ENCODE measurements at regions not wholly inside any gene's neighbourhood (a gene's known extent, or its start where the extent isn't known, plus 50 kb on each side); places are given as distances from the start of the nearest gene placed in this dataset.

GRCh38 chr5:122222580-122222979 lies 89.5 kb upstream of the SNCAIP start:
- no peak for FAIRE-seq
- Histone ChIP-seq H3K36me3 (replicated peaks in 1 of 2; ENCODE audit: control insufficient read depth in 1 of 2, insufficient read depth in 2 of 2, low read length in 2 of 2) (no peaks in the 10 kb centered on the region), H3K9ac (ENCODE audit: insufficient read depth, low read depth, low read length) (no peak overlapping the region), H3K4me2 (ENCODE audit: low read depth, low read length) (no peak overlapping the region), H3K79me2 (ENCODE audit: insufficient read depth, low read length) (no peaks in the 10 kb centered on the region), H3K27ac (ENCODE audit: extremely low read length, insufficient read depth, low read length) (no peak overlapping the region), H4K20me1 (ENCODE audit: insufficient read depth, low read length) (no peaks in the 10 kb centered on the region), H3K4me1 (ENCODE audit: insufficient read depth, low read length) (no peaks in the 10 kb centered on the region), H3K9me3 (ENCODE audit: low read length) (no peaks in the 10 kb centered on the region), H3K4me3 (replicated peaks in 1 of 3; ENCODE audit: insufficient read depth in 1 of 3, low read depth in 2 of 3, low read length in 3 of 3) (no peak overlapping the region), H2AFZ (ENCODE audit: low read length) (no peak overlapping the region), H3K27me3 (ENCODE audit: control insufficient read depth in 1 of 2, insufficient read depth in 2 of 2, low read length in 2 of 2) (no peaks in the 10 kb centered on the region; a peak in 1 of 5 replicates)
- CTCF ChIA-PET (ENCODE audit: low intra/inter-chr PET ratio, low total read pairs): no interaction called here
- 8% methylated on average over 5 of the region's 6 CpGs for WGBS (ENCODE audit: low lambda C conversion rate)
- no TSS peak for BruUV-seq (replicated peaks)
- POLR2A ChIA-PET: no interaction called here
- no peak for TF ChIP-seq MYNN (CRISPR knock-in tag; IDR thresholded peaks at IDR 0.05; ENCODE audit: low read depth)
- in situ Hi-C loops (cut with HindIII; ENCODE audit: extremely low pct_ligation_motif_present, low pct_unique_long_range_greater_than_20kb) (no loop called here), intact Hi-C loops (cut with micrococcal nuclease; ENCODE audit: unreplicated experiment) (no loop called here)
- ATAC-seq: no peak
- no peak for DNase-seq (ENCODE audit: low spot score)

- Histone ChIP-seq H3K9ac (ENCODE audit: insufficient read depth, low read depth, low read length) (no peak overlapping the region), H3K9me3 (ENCODE audit: low read length) (no peaks in the 10 kb centered on the region), H3K27ac (ENCODE audit: extremely low read length, insufficient read depth, low read length) (no peak overlapping the region), H3K27me3 (ENCODE audit: control insufficient read depth in 1 of 2, insufficient read depth in 2 of 2, low read length in 2 of 2) (no peaks in the 10 kb centered on the region; a peak in 1 of 5 replicates), H3K4me2 (ENCODE audit: low read depth, low read length) (no peak overlapping the region), H3K4me1 (ENCODE audit: insufficient read depth, low read length) (no peaks in the 10 kb centered on the region), H3K4me3 (replicated peaks in 1 of 3; ENCODE audit: insufficient read depth in 1 of 3, low read depth in 2 of 3, low read length in 3 of 3) (no peak overlapping the region), H3K79me2 (ENCODE audit: insufficient read depth, low read length) (no peaks in the 10 kb centered on the region), H2AFZ (ENCODE audit: low read length) (no peak overlapping the region), H4K20me1 (ENCODE audit: insufficient read depth, low read length) (no peaks in the 10 kb centered on the region), H3K36me3 (replicated peaks in 1 of 2; ENCODE audit: control insufficient read depth in 1 of 2, insufficient read depth in 2 of 2, low read length in 2 of 2) (no peaks in the 10 kb centered on the region)
- ChIA-PET CTCF (ENCODE audit: low intra/inter-chr PET ratio, low total read pairs) (no interaction called here), POLR2A (no interaction called here)
- in situ Hi-C loops (cut with HindIII; ENCODE audit: extremely low pct_ligation_motif_present, low pct_unique_long_range_greater_than_20kb): no loop called here
- intact Hi-C loops (cut with micrococcal nuclease; ENCODE audit: unreplicated experiment): no loop called here
- BruUV-seq (replicated peaks): no TSS peak
- DNase-seq (ENCODE audit: low spot score) (no peak), ATAC-seq (no peak), FAIRE-seq (no peak)
- WGBS (ENCODE audit: low lambda C conversion rate): 50% methylated on average over 9 of the region's 11 CpGs
- no peak for TF ChIP-seq NCOR1 (IDR thresholded peaks at IDR 0.05; ENCODE audit: borderline replicate concordance, low read length)
- TF ChIP-seq PAWR (CRISPR knock-in tag; IDR thresholded peaks at IDR 0.05; ENCODE audit: borderline replicate concordance): no peak
- TF ChIP-seq KDM1A (CRISPR knock-in tag; IDR thresholded peaks at IDR 0.05): no peak
- no peak for TF ChIP-seq CEBPB (IDR thresholded peaks at IDR 0.05; ENCODE audit: borderline replicate concordance, low read depth, low read length)
- TF ChIP-seq CBFB (CRISPR knock-in tag; IDR thresholded peaks at IDR 0.05): no peak
- TF ChIP-seq KDM2A (CRISPR knock-in tag; IDR thresholded peaks at IDR 0.05; ENCODE audit: borderline replicate concordance, low read depth): no peak
- no peak for TF ChIP-seq ZSCAN31 (CRISPR knock-in tag; IDR thresholded peaks at IDR 0.05; ENCODE audit: low read depth)
- TF ChIP-seq HCFC1 (IDR thresholded peaks at IDR 0.05; ENCODE audit: low read depth, low read length): no peak
- TF ChIP-seq MAX (IDR thresholded peaks at IDR 0.05): no peak
- no peak for TF ChIP-seq RXRB (CRISPR knock-in tag; IDR thresholded peaks at IDR 0.05; ENCODE audit: borderline replicate concordance)
- no peak for TF ChIP-seq BHLHE40 (IDR thresholded peaks at IDR 0.05; ENCODE audit: low read length)
- no peak for TF ChIP-seq SMAD1 (CRISPR knock-in tag; IDR thresholded peaks at IDR 0.05; ENCODE audit: borderline replicate concordance, low read depth)
- no peak for TF ChIP-seq ZBTB37 (CRISPR knock-in tag; IDR thresholded peaks at IDR 0.05)
- TF ChIP-seq ZNF33B (CRISPR knock-in tag; IDR thresholded peaks at IDR 0.05): no peak
- TF ChIP-seq THAP9 (CRISPR knock-in tag; IDR thresholded peaks at IDR 0.05; ENCODE audit: borderline replicate concordance): no peak
These were observed 83.2 kb upstream of the SNCAIP start for GRCh38 chr5:122228728-122229392.
